UCSD-AML1 (cell line): ENCODE measurements at regions not wholly inside any gene's neighbourhood (a gene's known extent, or its start where the extent isn't known, plus 50 kb on each side); places are given as distances from the start of the nearest gene placed in this dataset.

ENCODE experiments used
- DNase-seq: peaks from one replicate; lab custom pipeline; 2025; ENCODE audit not compliant: unreplicated experiment; lab: John Stamatoyannopoulos, UW

DNA sequence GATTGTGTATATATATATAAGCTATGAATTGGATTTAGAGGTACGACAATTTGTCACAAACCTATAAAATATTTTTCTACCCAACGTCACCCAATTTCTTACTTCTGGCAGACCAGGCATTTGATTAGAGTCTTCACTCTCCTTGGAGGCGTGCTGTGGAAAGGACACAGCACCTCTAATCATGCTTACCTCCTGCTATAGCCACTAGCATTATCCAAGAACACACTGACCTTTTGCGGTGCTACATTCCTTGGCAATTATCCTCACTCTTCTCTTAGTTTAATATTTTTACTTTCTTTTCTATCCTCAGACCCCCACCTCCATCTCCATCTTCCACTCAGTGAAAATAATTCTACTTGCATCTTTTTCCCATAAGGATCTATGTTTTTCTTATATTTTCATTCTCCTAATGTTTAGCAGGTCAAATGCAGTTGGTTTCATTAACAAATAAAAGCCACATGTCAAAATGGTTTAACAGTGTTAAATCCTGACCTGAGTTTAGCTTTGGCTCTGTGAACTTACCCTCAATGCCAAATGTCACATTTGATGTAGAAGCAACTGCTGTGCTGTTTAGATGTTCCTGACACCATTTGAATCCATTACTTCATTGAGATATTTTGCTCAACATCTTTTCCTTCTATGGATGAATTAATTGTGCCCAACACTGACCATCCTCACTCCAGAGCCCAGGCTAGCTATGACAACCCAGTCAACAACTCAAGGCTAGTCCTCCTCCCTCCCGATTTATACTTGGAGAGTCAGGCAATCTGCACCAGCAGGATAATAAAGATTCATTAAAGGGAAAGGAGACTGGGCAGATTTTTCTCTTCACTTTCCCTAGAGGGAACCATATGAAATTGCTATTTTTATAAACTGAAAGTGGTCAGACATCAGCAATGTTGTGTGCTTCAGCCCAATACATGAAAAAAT, 240.5 kb downstream of the MREG start:
- DNase-seq = no peak

DNA sequence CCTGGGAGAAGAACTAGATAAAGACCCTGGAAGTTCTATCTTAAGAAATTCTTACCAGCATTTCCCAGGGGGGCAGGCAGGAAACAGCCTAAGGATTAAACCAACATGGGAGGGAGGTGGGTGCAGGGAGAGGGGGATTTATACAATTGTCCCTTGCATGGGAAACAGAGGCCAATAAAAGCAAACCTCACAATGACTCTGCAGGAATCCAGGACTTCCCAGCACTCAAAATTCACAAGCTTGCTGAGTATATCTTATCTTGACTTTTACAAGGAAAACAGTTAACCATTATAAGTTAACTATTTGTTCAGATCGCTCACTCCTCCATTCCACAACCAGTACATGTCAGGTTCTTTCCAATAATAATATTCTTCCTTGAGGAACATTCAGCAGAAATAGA, 241.3 kb downstream of the MREG start:
- no peak for DNase-seq

DNA sequence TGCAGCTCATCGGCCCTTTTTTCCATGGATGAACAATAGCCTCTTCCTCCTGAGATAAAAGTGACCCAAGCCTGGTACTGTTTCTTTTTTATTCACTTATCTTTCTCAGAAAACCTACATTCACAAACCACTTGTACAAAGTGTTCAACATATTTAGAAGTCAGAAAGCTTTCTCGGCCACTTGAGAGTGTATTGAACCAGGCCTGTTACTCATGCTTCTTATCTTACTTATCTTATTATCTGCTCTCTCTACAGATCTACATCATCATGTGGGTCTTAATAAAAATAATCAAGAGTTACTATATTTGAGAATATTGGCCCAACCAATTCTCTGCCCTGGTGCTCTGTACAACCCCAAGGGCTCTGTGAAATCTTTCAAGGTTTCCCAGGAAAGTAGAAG, 242.1 kb downstream of the MREG start:
- no peak for DNase-seq

DNA sequence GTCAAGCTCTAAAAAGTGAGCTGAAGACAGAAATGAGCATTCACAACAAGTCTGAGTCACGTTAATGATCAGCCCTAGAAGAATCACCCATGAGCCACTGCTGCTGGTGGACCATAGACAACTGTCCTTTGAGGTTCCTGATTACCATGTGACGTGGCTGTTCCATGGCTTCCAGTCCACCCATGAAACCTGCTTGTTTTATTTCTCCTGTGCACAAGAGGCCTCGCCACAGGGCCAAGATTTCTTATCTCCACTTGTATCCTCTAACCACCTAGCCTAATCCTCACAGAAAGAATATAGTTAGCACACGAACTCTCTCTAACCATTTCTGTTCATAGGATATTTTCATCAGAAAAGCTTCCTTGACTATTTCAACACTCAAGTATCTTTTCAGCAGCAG, 242.7 kb downstream of the MREG start:
- DNase-seq = no peak

DNA sequence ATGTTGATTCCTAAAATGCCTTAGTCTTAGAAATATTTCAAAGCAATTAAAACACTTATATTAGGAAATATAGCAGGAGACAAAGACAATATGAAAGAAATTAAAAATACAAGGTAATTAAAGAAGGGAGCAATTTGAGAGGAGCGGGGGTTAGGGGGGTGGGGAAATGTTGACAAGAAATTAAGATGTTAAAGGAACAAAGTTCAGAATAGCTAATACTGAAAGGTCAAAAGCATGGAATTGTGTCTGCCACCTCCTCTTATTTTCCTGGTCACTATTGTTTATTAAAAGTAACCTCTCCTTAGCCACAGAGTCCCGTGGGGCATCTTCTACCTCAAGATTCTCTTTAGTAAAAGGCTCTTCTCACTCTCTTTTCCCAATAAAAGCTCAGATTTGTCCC, 244.1 kb downstream of the MREG start:
- DNase-seq = no peak

DNA sequence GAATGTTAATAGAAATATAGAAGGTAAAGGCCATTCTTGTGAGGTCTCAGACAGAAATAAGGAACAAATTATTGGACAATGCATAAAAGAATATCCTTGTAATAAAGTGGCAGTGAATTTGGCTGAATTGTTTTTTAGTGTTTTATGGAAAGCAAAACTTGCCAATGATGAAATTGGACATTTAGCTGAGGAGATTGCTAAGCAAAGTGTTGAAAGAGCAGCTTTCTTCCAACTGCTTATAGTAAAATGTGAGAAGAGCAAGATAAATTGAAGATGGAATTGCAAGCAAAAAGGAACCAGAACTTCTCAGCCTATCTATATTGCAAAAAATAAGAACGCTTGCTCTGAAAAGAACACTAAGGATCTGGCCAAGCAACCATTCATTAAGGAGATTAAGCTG, 245.7 kb downstream of the MREG start:
- no peak for DNase-seq

DNA sequence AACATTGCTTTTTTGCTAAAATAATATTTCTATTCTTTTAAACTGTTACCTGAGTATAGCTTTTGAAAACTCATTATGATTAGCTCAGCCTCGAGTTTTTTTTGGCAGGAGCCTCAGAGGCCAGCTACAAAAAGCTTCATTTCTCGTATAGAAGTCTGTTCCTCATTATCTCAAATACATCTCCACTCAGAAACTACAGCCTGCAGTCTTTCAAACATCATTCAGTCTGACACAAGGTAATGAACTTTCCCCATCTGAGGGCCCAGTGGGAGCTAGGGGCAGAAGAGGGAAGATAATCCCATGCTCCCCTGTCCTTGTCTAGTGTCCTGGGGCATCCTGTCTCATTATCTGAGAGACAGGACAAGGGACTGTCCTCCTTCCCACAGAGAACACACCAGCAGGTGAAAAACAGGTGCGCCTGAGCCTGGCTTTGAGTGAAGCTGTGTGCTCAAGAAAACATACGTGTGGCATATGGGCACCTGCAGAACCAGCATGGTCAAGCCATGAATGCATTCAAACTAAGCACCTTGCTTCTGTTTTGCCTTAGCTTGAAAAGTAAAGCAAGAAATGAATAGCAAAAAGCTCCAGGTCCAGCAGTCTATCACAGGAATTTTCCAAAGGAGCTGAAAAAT, 247.5 kb downstream of the MREG start:
- no peak for DNase-seq

DNA sequence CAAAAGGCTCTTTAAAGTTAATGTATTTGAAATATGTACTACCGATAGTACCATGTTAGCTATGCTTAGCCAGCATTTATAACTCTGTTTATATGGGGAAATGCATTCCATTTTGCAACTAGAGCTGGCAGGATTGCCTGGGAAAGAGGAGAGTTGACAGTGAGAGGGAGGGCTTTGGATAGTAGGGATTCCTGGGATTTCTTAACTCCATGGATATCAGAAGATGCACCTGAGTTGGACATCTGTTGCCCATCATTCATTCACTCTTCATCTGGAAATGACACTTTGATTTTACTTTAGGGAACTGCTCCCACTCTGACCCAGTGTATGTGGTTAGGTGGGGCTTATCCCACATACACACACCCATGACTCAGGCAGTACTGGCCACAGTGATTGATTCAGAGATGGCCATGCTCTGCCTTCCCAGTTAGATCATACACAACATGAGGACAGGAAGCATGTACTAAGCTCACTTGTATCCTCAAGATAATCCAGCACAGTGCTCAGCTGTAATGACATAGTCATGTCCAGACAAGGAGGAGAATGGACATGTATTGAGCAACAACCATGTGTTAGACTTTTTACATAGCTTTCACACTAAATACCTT, 248.8 kb downstream of the MREG start:
- DNase-seq = no peak

DNA sequence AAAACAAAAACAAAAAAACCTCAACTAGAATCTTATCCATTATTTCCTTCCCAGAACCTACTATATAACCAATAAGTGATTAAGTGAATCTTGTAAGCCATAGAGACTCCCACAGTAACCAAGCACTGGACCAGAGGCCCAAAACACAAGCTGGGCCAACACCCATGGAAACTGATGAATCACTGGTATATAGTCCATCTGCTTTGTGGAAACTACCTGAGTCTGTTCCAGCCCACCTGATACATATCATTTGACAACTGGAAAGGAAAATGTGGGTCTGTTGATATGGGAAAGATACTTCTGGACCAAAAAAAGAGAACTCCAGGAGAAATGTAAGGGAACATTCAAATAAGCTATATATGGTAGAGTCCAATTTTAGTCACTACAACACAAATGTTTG, 252.8 kb downstream of the MREG start:
- no peak for DNase-seq

DNA sequence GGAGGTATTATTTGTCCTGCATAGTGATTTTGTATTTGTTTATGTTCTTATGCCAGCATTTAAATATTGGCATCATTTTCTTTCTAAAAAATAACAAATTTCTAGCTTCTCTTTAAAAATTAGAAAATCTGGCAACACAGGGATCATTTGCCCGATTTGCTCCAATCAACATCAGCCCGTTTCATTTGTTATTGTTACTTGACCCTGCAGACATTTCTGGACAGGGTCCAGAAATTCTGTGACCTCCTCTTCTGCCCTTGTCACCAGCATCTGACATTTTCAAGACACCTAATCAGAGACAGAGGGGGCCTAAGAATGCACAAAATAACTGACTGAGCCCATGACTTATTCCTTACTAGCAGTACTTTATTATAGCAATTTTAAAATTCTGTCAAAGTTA, 253.3 kb downstream of the MREG start:
- no peak for DNase-seq

DNA sequence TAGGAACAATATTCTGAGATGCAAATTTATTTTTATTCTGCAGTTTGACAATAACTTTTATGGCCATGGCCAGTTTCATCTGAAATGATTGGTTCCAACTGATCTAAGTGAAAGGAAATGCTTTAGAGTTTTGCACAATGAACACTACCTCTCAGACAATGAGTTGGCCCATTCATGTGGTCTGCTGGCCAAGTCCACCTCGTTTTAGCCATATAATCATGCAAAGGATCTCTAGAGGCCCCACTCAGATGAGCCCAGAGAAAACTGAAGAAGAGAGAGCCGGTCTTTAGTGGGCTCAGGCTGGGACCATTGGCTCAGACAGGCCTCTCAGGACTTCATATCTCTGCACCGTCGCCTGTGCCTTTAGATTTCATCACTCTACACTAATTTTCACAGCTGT, 254.7 kb downstream of the MREG start:
- DNase-seq = no peak

DNA sequence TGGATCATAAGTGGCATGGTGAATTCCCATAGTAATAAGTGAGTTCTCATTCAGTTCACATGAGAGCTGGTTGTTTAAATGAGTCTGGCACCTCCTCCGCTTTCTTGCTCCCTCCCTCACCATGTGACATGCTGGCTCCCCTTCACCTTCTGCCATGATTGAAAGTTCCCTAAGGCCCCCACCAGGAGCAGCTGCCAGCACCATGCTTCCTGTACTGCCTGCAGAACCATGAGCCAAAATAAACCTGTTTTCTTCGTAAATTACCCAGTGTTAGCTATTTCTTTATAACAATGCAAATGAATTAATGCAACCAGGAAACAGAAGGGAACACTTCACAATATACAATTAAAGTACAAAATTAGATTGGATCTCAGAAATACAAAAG, 257.0 kb downstream of the MREG start:
- no peak for DNase-seq

DNA sequence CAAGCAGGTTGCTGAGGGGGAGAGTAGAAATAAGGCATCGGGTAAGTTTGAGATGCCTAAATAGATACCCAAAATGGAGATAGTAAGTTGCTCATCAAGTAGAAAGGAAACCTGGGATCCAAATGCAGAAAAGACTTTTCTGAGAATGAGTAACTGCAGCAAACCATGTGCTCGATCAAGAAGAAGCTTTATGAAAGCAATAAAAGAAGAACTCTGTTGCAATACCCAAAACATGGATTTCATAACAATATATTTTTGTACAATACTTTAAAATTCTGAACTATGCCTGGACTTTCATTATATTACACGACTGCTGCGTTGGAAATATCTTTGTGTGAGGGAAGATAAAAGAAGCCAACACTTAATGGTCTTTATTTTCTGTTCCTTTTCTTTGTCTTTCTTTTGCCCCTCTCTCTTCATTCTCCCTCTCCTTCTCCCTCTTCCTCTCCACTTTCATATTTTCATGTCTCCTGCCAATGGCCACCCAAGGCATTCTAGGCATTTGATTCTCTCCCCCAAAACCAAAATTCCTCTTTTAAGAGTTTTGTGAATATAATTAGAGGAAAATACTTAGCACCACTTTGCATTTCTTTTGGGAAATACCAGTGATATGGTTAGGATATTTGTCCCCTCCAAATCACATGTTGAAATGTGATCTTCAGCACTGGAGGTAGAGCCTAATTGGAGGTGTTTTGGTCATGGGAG, 257.6 kb downstream of the MREG start:
- no peak for DNase-seq

DNA sequence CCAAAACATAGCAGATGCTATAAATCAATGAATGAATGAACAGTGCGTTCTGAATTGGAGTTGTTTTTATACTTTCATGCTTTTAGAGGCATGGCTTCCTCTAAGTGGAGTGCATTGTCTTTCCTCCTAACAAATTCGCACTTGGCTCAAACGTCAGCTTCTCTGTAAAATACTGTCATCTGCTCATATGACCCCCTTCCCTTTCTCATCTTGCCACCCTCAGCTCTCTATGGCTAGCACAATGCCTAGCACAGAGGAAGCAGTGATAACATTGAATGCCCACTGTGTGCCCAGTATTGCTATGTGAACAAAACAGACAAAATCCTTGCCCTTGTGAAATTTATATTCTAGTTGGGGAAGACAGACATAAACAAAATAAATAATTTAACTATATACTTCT, 258.8 kb downstream of the MREG start:
- DNase-seq = no peak

DNA sequence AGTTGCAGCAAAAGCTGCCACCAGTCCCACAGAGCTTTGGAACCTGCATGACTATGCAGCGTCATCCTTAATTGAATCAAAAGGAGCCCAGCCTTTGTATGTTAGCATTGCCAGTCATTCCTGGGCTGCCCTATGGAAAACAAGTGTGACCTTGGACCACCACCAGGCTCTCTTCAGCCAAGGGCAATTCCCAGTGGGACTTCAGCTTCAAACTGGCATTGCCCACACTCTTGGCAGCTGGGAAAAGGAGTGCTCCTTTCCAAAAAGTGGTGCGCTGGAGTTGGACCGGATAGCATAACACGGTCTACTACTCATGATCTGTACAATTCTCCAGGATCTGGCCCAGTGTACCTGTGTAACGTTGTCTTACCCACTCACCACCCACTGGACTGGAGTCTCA, 259.5 kb downstream of the MREG start:
- no peak for DNase-seq

DNA sequence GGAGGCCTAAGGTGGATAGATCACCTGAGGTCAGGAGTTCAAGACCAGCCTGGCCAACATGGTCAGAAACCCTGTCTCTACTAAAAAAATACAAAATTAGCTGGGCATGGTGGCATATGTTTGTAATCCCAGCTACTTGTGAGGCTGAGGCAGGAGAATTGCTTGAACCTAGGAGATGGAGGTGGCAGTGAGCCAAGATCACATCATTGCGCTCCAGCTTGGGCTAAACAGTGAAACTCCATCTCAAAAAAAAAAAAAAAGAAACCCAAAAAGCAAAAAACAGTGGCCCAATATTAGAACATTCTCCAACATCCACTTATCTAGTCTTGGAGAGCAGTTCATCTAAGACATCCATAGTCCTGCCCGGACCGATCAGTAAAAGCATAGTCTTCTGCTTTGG, 260.4 kb downstream of the MREG start:
- no peak for DNase-seq

DNA sequence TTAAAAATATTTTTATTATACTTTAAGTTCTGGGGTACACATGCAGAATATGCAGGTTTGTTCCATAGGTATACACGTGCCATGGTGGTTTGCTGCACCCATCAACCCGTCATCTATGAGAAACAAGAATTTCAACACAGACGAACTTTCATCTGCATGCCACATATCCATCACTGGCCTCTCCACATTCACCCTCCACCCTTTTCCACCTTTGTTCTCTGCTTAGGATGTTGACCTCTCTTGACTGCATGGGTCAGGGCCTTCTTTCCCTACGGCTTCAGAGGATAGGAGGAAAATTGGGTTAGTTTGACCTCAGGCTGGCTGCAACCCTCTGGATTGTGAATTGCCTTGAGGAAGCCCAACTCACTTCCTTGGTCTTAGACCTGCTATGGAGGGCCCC, 260.9 kb downstream of the MREG start:
- DNase-seq = no peak

DNA sequence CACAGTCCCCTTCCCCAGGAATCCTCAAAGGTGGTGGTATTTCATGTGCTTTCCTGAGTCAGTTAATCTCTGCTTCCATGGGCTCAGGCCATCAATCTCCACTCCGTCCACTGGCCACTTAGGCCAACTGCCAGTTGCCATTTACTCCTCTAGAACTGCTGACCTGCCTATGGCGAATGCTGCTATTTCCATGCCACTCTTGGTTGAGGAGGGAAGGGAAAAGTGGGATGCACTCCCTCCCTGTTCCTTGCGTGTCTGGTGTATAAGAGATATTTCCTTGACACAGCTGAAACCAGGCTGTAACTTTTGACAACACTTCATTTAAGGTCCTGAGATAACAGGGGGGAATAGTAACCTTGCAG, 261.5 kb downstream of the MREG start:
- no peak for DNase-seq

DNA sequence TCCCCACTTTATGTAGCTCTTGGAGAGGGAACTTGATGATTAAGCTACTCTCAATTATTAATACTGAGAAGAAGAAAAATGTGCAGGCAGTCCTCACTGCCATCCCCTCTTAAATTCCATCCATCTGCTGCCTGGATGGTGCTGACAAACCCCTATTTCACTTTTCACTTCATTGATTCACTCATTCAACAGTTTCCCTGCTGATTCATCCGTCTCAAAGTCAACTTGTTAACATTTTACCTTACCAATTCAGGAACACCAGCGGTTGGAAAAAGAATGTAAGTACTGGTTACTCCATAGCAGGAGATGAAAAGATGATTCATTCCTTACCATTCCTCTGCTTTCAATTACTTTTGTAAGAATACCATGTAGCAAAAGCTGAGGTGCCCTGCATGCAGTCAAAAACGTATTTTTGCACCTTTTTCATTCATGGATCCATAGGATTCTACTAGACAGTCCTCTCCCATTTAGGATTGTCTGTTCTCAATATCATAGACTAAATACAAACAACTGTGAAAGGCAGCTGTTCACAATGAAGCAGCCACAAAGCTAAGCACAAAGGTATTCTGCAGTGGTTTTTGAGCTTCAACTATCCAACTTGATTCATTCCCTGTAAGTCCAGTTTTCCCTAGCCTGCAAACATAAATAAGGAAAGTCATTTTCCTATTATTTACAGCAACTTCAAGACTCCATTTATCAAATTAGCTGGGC, 262.0 kb downstream of the MREG start:
- no peak for DNase-seq

DNA sequence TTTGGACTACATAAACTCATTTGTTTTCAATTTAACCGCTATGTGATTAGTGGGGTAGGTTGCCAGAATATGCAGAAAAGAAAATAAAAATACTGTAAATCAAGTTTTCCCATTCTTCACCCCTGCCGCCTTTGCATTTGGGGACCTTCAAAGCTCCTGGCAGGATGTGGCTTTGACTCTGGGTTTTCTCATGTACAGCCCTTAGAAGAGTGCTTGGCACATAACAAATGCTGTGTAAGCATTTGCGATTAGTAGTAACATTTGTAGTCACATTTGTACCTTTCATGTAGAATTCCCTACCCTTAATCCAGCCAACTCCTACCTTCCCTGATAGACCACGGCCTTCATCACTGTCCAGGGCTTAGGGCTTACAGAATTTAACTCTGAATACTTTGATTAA, 262.6 kb downstream of the MREG start:
- no peak for DNase-seq
